GM19035 (cell line): ENCODE measurements at regions not wholly inside any gene's neighbourhood (a gene's known extent, or its start where the extent isn't known, plus 50 kb on each side); places are given as distances from the start of the nearest gene placed in this dataset.
"Not testable (repeated sequence)": the region's sequence is repeated elsewhere in the genome, so short reads cannot be mapped to it uniquely, and the experiment has no call there.

Experiments used
- ATAC-seq: cut with Tn5 transposase; IDR thresholded peaks from one replicate; pipeline ENCODE4 v1.9.1; 2021; ENCODE audit not compliant: unreplicated experiment

- not testable (repeated sequence) for ATAC-seq
Measured at GRCh38 chr4:126930059-126930458, 702.7 kb upstream of the INTU start.

DNA sequence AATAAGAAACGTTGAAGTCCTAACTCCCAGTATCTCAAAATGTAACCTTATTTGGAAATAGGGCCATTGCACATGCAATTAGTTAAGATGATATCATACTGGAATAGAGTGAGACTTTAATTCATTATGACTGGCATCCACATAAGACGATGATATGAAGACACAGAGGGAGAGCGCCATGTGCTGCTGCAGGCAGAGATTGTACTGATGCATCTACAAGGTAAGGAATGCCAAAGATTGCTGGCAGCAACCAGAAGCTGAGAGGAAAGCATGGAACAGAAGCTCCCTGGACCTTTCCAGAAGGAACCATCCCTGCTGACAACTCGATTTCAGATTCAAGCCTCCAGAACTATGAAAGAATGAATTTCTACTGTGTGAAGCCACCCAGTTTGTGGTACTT is 697.0 kb upstream of the INTU start:
- no peak for ATAC-seq

- ATAC-seq: no peak
Measured at GRCh38 chr4:126937342-126937741, 695.4 kb upstream of the INTU start.

DNA sequence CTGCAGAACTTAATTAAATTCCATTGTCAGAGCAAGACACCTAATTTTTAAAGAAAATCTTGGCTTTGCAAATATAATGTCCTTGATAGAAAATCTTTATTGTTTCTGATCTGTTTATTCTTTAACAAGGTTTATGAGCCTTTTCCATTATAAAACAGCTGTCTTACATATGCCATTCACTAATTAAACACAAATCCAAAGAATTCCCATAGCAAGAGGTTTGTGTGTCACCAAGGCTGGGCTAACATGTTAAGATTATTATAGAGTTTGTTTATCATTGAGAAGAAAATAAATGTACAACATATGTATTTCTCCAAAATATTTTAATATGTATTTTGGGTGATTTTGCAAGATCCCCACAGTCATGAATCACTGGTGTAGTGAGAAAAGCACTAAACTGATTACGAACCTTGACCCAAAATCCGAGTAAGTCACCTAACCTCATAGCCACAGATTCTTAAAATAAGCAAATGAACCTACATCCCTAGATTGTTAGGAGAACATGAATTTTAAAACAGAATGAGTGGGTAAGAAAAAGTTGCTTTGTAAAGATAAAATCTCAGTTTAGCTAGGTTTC is 694.8 kb upstream of the INTU start:
- ATAC-seq: no peak

GRCh38 chr4:126939401-126939800 is 693.4 kb upstream of the INTU start:
- no peak for ATAC-seq

GRCh38 chr4:126947536-126947935 is 685.2 kb upstream of the INTU start:
- ATAC-seq: no peak

DNA sequence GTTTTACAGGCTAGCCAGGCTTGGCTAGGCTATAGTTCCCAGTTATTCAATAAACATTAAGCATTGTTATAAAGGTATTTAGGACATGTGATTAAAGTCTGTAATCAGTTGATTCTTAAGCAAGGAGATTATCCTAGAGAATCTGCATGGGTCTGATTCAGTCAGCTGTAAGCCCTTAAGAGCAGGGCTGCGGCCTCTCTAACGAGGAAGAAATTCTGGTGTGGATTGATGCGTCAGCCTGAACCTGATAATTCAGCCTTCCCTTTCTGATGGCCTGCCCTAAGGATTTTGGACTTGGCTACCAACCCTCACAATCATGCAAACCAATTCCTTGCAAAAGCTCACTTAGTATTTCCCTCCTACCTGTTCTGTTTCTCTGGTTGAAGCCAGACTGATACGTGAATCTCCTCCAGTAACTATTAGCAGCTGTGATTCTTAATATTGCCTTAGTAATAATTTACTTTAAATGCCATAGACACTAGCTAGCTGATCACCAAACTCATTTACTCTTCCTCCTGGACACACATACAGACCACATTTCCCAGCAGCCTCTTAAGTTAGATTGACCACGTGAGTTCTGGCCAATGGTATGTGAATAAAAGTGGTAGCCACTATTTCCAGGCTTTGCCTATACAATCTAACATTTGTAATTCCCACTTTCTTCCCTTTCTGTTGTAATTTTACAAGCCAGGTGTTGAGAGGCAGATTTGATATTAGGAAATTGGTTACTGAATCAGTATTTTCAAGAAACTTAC is 678.0 kb upstream of the INTU start:
- ATAC-seq: no peak

DNA sequence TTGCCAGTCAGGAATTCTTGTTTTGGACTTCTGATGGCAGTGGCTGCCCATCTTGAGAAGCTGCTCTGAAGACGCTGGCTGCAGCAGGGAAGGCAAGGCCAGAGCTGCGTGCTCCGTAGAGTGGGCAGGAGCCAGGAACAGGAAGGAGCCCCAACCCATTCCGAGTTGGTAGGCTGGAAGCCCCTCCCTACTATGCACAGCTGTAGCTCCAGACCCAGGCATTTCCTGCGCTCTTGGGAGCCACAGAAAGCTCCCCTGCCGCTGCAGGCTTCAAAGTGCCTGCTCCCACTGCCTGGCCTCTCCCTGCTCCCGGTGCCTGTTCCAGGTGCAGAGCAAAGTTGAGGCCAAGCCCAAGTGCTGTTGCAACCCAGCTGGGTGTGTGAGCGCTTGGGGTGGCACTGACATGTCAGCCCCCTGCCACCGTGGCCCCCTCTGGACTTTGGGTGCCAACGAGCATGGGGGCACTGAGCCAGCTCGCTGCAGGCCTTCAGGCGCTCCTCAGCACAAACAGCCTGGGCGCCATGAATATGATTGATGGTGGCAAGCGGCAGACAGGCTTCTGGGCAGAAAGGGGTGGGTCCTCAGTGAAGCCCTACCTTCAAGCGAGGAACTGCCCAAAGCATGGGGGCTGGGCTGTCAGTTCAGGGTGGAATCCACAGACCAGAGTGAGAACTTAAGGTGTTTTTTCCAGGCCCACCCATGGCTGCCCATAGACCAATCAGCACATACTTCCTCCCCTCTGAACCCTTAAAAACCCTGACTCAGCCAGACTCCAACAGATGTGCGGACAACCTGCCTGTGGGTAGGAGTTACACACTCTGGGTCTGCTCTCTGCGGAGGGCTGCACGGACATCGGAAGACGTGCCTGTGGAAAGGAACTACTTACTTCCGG is 677.2 kb upstream of the INTU start:
- ATAC-seq: no peak

DNA sequence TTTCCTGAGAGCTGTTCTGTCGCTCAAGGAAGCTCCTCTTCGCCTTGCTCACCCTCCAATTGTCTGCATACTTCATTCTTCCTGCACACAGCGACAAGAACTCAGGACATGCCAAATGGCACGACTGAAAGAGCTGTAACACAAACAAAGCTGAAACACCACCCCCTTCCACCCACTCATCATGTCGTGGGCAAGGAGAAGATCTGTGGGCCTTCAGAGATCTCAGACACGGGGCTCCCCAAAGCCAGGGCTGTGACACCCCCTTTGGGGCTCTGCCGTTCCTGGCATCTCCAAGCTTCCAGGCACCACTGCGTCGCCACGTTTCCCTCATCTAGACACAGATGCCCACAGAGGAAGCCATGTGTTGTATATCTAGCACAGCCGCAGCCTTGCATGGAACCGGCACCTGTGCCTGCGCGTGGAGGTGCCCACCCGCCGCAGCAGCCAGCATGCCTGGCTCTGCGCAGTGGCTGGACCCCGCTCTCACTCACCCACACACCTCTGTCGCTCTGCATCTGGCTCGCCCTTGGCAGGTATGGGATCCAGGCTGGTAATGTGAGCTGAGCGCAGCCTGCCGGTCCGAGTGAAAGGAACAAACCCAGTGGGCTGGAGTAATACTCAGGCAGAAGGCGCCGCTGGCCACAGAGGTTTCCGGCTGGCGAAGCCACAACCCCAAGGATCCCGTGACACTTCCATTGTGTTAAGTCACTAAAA is 676.4 kb upstream of the INTU start:
- no peak for ATAC-seq

DNA sequence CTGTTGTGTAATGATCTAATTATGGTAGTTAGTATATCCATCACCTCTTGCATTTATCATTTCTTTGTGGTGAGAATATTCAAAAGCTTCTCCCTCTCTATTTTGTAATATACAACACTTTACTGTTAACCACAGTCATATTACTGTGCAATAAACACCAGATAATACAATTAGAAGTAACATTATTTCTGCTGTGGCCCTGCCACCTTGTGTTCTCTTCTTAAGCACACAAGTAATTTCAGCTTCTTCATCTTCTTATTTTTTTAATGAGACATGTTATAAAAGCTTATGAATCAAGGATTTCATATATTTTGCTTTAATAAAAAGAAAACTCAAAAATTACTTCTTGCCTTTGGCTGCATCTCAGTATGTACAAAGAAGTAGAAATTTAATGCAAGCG is 675.2 kb upstream of the INTU start:
- ATAC-seq: no peak

DNA sequence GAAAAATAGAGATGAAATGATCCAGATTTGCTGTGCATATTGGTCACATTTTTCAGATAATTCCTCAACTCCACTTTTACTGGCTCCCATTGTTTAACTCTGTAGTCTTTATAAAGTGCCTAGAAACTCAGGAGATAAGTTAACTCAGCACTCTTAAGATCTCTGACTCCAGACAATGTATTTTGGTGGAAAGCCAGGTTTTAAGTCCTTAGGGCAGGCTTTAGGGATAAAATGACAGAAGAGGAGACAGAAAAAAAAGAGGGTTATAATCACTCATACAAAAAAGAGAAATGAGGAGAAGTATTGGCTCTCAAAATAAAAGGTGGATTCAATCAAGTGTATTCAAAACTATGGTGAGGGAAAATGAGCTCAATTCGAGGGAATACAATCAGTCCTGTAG is 674.8 kb upstream of the INTU start:
- no peak for ATAC-seq

DNA sequence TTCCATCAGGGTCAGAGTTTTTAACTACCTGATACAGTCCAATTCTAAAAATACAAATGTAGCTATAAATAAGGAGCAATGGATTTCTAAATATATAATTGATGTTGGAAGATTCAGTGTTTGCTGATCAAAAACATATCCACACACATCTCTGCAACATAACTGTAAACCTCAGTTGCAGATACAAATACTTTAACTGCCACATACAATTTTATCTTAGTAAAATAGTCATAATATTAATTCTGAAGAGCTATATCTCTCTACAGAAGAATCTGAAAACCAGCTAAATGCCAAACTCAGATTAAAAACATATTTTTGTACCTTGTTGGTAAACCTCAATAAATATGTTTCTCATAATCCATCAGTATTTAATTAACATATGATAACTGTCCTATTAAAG is 674.3 kb upstream of the INTU start:
- ATAC-seq: no peak

- no peak for ATAC-seq
Measured at GRCh38 chr4:126959056-126959745, 673.6 kb upstream of the INTU start.

DNA sequence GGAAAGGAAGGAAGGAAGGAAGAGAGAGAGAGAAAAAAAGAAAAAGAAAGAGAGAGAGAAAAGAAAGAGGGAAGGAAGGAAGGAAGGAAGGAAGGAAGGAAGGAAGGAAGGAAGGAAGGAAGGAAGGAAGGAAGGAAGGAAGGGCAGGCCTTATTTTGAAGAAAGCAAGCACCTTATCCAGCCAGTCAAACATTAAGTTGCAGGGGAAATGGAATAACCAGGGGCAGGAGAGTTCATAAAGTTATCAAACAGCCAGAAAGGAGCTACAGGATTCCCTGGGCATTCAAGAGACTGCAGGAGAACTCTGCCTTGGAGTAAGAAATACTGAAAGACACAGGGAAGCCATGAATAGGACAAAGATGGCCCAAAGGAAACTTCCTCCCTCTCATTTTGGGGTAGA is 672.0 kb upstream of the INTU start:
- no peak for ATAC-seq

DNA sequence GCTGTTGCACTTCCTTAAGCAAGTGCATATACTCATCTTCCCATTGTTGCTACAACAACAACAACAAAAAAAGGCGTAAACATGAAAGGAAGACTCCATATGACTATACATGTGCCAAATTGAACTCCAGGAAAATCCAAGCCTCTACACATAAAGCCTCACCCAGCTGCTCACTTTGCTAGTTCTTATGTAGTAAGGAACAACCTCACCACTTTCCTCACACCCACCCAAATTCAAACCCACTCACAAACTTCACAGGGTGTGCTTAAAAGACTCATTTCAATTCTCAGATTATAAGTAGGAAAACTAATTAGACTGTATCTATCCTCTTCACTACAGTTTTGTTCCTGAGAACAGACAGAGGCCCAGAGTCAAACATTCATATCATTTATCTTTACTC is 671.1 kb upstream of the INTU start:
- no peak for ATAC-seq

GRCh38 chr4:126965877-126966276 is 666.9 kb upstream of the INTU start:
- no peak for ATAC-seq

DNA sequence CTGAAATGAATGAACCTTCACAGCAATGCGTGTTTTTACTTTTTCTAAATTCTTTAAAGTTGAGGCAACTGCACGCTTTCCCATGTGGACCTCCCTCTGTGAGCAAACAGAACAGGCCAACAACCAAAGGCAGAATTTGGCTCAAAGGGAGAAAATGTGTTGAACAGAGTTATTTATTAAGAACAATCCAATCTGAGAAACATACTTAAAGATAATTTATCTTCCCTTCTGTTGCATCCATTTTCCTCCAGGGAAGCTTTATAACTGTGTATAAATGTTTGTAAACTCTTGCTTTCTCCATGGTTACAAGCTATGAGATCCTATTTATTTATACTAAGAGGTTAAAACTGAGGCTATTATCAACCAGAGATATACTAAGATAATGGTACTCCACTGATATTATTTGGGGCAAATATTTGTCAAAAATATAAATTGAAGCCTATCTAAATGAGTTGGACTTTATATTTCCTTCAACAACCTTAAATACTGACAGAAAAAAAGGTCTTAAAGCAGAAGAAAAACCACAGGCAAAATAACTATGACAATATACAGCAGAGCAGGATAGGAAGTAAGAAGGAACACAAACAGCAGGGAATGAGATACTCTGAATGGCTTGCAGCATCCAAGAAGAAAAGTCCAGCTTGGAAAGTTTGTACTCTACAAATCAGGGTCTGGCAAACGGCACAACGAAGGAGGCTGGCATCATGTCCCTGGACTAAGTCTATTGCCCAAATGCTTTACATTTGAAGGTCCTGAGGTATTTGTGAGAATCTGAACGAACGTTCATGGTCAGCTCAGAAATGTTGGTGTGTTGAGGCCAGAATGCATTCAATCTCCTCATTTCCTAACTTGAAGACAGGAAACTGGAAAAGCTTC is 663.2 kb upstream of the INTU start:
- no peak for ATAC-seq

DNA sequence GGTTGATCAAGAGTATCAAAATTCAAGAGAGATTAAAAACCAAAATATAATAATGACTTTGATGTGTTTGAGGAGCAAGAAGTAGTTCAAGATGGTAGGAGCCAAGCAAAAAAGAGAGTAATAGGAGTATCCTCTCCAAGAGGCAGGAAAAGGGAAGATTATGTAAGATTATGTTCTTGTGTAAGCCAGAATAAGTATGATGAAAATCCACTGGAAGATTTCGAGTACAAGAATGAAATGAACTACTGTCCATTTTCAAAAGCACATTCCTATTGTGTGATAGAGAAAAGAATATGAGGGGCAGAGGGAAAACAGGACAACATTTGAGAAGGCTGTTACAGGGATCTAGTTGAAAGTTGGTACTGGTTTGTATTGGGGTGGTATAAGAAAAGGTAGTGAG is 659.6 kb upstream of the INTU start:
- no peak for ATAC-seq

DNA sequence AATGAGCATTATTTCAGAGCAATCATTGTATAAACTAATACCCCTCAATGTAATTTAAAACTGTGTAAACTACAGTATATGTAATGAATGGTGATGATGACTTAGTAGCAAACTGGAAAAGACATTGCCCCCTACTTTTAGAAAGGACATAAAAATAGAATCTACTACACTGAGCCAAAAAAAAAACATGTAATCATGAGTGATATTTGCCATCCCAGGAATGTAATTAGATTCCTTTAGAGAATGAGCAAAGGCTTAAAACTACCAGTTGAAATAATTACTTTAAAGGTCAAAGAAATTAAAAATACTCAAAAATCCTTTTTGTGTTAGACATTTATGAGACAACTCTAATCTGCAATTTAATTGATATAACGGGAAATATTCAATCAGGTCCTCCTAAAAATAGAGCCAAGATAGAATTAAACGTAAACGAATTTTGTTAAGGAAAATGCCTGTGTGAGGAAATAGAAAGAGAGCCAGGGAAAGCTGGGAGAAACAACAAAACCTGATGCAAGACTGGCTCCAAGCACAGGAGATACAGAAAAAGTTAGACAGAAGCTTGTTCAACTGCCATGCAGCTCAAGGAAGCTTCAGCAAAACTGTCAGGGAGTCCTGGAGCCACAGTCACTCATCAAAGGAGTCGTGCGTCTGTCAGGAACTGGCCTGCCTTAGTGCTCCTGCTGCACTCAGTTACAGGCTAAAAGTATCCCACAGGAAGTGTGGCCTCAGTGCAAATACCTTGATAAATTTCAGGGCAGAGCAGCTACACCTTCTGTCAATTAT is 655.7 kb upstream of the INTU start:
- ATAC-seq: no peak
